ENCODE measurements at regions not wholly inside any gene's neighbourhood (a gene's known extent, or its start where the extent isn't known, plus 50 kb on each side); places are given as distances from the start of the nearest gene placed in this dataset.

DNA sequence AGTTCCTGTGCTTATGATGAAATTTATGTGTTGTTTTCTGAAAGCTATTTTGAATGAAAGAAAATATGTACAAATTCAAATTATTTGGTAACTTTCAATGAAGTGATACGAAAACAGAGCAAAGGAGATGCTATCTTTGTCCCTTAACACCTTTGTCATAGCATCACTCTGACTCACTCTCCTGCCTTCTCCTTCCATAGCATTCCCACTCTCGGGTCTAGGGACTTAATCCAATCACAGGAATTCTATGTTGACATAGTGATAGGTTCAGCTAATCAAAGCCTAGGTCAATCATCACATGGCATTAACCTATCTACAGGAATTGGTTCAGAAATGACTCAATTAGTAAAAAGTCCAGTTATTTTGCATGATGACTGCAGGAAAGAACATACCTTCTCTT lies 464.7 kb upstream of the RORB start:
- no peak for TF ChIP-seq POLR2A (IDR thresholded peaks at IDR 0.05)
- TF ChIP-seq, protein P1, sequence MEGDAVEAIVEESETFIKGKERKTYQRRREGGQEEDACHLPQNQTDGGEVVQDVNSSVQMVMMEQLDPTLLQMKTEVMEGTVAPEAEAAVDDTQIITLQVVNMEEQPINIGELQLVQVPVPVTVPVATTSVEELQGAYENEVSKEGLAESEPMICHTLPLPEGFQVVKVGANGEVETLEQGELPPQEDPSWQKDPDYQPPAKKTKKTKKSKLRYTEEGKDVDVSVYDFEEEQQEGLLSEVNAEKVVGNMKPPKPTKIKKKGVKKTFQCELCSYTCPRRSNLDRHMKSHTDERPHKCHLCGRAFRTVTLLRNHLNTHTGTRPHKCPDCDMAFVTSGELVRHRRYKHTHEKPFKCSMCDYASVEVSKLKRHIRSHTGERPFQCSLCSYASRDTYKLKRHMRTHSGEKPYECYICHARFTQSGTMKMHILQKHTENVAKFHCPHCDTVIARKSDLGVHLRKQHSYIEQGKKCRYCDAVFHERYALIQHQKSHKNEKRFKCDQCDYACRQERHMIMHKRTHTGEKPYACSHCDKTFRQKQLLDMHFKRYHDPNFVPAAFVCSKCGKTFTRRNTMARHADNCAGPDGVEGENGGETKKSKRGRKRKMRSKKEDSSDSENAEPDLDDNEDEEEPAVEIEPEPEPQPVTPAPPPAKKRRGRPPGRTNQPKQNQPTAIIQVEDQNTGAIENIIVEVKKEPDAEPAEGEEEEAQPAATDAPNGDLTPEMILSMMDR (IDR thresholded peaks at IDR 0.05), result no peak
